NCI-H774 (cell line): ENCODE measurements at regions not wholly inside any gene's neighbourhood (a gene's known extent, or its start where the extent isn't known, plus 50 kb on each side); places are given as distances from the start of the nearest gene placed in this dataset.

Source experiments
- DNase-seq: peaks from one replicate; lab custom pipeline; 2025; lab: John Stamatoyannopoulos, UW

DNA sequence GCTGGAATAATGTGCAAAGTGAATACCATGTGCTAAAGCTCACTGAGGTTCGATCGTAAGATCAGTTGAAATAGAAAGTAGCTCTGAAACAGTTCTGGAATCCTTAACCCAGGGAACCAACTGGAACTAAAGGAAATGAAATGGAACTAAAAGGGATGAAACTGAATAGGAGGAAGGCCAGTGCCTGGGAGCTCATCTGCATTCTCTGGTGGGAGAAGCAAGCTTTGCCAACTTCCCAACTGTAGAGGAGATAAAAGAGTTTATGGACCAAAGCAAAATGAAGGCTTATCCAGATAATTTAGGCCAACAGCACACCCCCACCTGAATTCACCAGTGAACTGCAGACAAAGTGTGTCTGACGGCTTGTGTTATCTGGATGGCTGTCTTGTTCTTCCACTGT is 188.6 kb upstream of the HABP2 start:
- no peak for DNase-seq

DNA sequence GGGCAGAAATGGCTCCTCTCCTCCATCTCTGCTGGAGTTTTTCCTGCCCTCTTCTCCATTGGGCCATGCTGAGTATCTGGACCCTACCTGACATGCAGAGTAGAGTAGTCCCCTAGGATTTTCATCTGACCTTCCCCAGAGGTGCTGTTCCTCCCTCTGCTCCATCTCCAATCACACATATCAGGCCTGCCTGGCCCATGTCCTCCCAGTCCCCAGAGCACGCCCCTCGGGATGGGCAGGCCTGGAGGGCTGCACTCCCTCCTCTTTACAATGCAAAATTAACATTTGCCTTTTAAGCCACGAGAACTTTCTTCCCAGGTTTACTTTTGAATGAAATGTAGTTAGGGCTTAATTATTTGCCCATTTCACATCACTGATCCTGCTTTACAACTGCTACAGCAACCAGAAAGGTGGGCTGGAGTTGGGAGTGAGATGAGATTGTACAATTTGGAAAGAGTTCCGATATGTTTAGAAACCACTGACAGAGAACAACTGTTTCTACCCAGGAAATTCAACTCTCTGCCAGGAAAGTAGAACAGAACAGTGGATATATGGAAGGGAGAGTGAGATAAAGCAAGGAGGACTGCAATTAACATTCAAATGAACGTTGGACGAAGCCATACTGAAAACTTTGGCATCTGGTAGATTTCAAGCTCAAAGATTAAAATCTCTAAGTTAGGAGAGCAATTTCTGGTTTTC is 184.0 kb upstream of the HABP2 start:
- DNase-seq, result no peak

DNA sequence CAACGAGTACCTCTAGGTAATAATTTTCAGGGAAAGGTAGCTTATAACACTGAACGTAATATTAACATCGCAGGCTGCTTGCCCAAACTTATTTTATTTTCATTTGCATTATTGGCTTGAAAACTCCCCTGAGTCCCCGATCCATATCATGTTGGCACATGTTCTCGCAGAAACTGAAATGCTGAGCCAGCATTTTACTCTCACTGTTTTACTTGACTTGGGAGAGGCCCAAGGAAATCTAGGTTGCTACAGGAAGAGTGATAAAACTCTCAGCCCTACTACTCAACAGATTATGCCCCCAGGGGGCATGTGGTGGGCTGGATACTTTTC is 183.5 kb upstream of the HABP2 start:
- DNase-seq, result no peak

DNA sequence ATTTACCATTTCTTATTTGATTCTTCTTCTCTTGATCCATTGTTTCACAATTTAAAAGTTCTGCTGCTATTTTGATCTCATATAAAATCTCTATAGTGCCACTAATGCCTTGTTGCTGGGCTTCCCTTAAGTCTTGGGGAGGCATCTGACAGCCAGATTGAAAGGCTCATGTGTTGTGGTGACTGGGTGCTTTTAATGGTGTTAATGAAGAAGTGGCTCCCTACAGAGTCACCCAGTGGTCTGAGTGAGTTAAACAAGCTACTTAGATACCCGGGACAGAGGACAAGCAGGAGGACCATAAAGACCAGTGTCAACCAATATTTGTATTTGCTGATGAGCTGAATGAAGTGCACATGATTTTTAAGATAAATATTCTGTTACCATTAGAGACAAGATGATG is 176.4 kb upstream of the HABP2 start:
- DNase-seq, result no peak

DNA sequence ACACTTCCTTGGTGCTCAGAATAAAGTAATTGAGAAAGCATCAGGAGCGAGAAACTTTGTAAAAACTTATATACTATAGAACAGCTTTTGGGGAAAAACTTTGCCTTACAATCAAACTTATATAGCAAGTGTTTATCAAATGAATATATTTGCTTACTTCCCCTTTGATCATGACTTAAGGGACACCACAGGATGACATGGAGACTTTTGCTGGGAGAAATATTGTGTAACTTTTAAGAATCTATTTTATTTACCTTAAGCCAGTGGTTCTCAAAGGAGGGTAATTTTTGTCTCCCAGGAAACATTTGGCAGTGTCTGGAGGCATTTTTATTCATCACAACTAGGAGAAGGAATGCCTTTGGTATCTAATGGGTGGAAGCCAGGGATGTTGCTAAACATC is 173.8 kb upstream of the HABP2 start:
- DNase-seq, result no peak

DNA sequence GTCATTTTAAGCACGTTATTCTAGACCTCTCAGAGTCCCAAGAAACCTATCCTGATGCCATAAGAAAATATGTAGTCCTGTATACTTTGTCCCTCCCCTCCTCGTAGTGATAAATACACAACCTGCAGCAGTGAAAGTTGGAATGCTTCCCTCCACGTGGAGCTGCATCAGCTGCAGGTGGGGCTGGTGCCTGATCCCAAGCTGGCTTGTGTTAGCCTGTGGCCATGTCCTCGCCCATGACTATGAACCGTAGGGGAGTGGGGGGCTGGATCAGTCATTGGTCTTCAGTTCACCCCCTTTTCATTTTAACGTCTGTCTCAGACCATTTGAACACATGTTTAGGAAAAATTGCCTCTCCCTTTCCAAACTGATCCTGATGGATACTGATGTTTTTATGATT is 171.4 kb upstream of the HABP2 start:
- DNase-seq, result no peak

DNA sequence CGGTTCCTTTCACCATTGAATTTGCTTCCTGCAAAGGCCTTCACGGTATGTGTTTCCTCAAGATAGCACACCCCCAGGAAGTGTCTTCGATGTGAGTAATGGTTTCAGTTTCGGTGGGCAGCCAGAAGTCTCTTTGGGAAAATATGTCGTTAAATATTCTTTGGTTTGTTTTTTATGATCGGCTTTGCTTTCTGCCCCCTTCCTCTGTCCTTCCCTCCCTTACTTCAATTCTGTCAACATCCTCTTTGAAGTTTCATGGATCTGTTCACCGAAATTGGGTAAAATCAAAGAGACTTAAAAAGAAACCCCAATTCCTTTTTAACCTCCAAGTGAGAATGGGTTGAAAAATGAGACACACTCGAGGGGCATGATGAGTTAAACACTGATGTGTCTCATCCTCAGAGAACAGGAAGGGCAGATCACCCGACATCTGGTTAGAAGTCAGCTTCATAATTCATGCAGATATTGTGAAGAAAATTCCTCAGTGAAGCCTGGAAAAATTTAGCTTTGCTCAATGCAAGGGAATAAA is 170.8 kb upstream of the HABP2 start:
- DNase-seq, result no peak

DNA sequence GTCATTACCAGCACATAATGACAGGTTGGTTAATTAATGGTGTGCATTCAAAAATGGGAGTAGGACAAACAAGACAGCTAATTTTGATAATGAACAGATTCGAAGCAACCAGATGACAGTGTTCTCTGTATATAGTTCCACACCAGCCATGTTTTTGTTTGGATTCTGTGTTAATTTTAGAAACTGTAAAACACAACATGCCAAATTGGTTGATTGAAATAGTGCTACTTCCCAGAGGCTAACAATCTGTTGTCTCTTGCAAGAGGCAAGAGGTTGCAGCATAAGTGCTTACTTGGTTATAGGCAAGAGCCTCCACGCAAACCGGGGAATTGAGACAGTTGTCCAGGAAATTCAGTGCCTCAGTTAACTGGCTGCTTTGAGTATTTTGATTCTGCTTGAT is 170.2 kb upstream of the HABP2 start:
- DNase-seq, result no peak

DNA sequence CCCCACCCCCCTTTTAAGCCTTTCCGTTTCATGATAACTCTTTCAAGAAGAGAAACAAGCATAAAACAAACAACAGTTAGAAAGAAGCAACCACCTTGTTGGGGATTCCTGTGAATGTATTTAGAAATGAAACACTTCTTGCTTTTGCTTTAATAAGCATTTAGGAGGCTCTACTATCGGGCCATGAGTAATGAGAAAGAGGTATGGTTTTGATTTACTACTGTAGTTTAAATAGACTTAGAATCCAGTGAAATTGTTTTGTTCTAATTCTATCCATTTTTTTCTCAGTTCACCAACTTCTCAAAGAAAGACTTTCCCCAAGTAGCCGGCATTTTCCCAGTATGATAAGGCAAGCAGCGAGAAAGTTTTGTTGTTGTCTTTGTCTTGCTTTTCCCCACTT is 168.7 kb upstream of the HABP2 start:
- DNase-seq, result no peak

DNA sequence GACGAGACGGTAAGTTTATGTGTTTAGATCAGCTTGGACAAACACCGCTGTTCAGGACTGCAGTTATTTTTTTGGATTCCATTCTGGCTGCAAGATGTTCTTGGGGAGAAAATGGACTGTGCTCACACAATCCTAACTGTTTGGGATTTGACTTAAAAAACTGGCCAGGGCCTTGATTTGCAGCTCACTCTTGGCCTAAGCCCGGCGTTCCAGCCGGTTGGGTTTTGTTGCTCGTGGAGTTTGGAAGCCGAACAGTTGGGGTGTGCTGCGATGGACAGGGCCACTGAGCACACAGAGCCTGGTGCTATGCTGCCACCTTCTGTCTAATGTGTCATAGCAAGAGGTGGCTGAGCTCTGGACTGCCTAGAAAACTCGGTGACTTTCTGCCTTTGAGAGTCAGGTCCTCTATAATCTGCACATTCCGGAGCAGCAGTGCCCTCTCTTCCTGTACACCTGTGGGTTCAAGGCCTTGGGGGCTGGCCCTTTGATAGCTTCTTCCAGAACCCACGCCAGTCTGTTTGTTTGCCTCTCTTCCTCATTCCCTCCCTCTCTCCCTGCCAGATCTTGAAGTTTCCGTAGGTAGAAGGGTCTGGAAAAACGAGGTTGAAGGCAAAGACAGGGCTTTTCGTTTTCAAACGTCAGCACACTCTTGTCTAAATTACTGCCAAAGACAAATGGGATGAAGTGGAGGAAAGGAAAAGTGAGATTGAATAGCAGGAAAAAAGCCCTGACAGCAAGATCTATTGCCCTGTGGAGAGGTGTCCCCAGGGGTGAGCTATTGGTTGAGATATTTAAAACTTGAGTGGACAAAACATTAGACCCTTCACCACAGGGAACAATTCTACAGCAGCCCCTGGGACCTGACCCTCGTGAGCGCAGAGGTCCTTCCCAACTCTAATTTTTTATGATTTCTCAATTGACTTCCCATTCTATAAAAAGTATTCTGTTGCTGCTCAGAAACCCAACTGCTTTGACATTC is 167.5 kb upstream of the HABP2 start:
- peak; percentile 7 for DNase-seq

DNA sequence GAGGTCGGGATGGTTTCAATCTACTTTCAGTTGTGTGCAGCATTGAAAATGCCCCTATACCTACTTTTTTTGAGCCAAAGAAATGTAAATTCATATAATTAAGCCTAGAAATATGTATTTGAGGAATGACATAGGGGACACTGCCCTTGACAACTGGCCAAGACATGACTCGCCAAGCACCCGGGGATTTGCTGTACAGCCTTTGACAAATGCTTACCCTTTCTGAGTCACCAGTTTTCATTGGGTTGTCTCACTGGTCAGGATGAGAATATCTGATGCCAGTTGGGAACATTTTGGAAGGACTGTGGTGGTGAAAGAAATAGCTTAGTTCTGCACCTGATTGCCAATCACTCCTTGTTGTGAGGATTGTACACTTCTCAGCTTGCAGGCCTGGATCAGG is 166.8 kb upstream of the HABP2 start:
- no peak for DNase-seq

DNA sequence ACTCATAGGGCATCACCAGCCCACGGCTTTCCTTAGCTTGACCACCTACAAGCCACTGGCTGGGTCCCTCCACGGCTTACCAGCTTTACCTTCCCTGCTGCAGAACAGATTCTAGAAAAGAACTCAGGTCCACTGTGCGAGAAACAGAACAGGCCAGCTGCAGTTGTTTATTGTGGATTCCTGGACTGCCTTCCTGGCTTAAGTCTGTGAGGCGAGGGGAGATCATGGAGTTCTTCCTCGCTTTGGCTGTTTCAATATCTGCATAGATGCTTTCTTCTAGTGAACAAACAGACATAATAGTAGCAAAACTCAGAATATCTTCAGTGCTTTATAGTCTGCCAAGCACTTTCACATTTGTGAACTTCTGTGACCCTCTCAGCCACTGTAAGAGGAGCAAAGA is 162.9 kb upstream of the HABP2 start:
- DNase-seq, result no peak

DNA sequence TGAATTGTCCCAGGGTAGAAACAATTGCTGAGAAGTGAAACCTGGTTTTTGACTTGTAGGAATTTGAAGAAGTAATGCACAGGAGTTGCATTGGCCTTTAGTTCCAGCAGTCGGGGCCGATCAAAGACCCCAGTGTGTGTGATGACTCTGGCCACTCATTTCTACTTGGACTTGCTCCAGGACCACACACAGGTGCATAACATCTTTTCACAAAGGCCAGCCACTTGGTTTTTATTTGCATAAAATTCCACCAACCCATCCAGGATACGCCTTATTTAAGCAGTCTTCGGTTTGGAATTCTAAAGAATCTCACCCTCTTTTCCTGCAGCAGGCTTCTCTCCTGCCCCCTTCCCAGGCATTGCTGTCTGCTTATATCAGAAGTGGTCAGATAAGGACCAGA is 162.0 kb upstream of the HABP2 start:
- DNase-seq, result no peak

DNA sequence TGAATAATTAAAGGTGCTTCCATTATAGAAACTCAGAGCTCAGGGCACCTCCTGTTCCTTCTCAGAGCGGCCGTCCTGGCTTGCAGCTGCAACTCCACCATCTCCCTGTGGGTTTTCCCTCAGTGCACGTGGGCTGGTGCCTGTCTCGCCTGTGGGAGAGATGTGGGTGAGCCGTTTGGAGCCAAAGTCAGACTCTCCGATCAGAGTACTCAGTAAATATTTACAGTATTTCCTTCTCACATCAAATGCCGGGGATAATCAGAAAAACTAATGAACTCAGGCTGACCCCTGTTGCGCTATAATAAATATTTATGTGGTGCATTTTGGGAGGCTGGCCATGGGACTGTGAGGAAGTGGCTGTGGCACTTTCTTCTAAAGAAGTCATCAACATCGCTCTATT is 155.8 kb upstream of the HABP2 start:
- DNase-seq, result no peak

DNA sequence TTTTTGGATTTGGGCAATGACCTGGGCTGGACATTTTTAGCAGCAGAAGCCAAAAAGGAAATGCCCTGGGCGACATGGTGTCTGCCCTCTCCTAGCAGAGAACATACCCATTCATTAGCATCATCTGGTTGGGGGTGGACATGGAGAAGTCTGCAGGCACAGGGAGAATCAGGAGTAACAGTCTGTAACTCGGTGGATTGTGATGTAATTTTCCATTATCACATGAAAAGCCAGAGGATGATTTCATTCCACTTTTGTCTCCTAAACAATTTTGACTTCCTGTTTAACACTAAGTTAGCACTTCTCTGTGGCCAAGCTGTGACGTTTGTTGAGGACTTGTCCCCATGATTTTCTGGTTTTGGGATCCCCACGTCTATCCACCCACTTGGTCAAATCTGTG is 153.8 kb upstream of the HABP2 start:
- no peak for DNase-seq

DNA sequence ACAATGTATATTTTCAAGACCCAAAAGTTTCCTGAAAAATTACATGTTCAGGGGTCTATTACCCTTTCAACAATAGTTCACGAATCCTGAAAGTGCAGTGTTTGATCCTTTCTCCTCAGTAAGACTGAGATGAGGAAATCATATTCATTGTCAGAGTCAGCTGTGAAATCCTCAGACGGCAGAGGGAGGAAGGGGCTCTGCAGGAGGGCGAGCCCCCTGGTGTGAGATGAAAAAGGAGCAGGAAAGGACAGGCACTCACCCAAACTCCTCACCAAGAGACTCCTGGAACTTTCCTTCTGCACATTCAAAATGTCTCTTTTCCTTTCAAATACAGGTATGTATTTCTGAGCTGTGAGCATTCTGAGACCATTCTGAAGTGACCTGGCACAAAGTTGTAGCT is 150.3 kb upstream of the HABP2 start:
- DNase-seq, result no peak

DNA sequence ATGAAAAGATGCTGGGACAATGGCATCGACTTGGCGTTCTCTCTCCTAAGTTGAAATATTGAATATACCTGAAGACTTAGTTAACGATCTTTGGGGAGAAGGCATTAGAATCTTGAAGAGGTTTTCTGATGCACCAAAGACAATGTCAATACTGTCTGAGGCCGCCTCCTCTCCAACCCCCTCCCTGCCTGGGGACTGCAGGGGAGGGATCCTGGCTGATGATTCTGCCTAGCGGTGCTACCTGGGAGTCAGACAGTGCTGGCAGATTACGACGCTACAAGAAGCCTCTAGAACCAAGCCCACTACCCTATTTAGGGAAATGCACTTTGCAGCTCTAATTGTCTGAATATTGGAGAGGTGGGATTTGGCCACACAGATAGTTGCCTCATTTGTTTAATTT is 145.6 kb upstream of the HABP2 start:
- no peak for DNase-seq

DNA sequence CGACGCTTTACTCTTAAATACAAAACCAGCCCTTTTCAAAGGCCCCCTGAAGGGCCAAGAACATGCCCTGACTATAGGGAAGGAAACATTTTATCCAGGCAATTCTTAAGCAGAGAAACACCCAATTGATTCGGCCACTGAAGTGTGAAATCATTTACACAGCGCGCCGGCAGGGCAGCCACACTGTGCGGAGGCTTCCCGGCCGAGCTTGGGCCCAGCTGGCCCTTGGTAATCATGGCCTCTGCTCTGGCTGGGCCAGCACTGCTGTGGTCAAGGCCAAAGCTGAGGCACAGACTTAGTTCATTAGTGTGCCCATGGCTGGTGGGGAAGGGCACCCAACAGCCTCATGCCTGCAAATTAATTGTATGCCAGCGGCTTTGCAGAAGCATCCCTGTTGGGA is 143.7 kb upstream of the HABP2 start:
- DNase-seq, result no peak

DNA sequence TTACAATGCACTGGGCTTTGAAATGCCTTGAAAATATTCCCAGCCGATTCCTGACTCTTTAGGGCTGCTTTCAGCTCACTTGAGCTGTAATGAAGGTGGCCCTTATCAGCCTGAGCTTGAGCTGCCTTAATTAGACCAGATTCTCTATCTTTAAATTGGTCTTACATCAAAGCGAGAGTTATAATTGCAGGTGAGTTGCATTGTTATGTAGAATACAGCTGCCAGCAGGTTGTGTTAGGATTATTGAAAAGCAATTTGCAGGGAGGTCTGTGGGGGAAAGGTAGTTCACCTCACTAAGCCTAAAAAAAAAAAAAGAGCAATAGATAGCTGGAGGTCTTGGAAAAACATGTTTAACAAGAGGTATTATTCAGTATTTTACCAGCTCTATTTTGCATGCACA is 142.2 kb upstream of the HABP2 start:
- DNase-seq, result no peak

DNA sequence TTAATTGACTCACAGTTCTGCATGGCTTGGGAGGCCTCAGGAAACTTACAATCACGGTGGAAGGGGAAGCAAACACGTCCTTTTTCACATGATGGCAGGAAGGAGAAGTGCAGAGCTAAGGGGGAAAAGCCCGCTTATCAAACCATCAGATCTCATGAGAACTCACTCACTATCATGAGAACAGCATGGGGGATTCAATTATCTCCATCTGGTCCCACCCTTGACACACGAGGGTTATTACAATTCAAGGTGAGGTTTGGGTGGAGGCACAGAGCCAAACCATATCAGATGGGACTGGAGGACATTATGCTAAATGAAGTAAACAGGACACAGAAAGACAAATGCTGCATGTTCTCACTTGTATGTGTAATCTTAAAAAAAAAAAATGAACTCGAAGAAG is 141.4 kb upstream of the HABP2 start:
- no peak for DNase-seq

DNA sequence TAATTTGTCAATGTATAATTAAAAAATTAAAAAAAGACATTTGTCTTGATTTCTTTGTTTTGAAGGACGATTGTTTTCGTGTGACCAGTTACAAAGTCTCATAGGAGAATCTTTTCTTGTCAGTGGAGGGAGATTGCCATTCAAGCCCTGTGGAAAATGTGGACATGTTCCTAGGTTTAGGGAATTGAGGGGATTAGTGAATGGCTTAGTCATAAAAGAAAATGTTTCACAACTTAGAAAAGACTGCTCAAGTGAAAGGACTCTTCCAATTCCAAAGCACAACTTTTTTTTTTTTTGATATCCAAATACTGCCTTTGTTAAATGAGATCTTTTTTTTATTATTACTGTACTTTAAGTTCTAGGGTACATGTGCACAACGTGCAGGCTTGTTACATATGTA is 140.7 kb upstream of the HABP2 start:
- no peak for DNase-seq

DNA sequence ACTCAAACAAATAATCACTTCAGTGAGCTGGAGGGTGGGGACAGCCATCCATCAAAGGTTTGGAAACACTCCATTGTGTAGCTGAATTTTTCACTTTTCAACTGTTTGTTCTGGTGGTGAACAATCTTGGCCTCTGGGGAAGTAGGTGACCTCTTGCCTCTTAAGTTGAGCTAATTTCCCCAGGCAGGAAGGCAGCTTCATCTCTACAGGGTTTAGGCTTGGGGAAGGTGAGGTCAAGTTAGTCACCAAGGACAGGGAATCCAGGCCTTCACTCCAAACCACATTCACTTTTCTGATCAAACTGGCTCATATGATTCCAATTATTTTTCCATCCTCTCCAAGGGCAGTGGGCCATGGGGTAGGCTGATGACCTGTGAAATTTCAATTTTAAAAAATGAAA is 138.3 kb upstream of the HABP2 start:
- DNase-seq, result no peak

DNA sequence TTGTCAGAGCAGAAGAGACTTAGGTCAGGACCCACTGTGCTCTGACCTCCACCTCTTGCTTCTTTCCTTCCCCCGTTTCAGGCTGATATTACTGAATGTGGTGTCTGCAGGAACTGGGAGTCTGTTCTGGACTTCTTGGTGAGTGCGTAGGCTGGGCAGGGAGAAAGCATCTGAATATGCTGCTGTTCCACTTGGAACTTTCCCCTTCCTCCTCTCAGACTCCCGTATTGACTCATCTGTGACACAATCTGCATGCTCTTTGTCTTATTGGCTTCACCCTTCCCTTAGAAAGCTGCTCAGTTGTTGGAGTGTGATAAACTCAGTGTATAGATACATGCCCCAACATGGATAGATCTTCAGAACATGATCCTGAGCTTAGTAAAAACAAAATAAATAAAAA is 137.6 kb upstream of the HABP2 start:
- DNase-seq, result no peak
